DMS79 treated with DMSO at 0.1 percent for 48 hours (cell line): ENCODE measurements at regions not wholly inside any gene's neighbourhood (a gene's known extent, or its start where the extent isn't known, plus 50 kb on each side); places are given as distances from the start of the nearest gene placed in this dataset.
"Not testable (repeated sequence)": the region's sequence is repeated elsewhere in the genome, so short reads cannot be mapped to it uniquely, and the experiment has no call there.

Source experiments
- DNase-seq: peaks from one replicate; lab custom pipeline; 2025; lab: John Stamatoyannopoulos, UW

GRCh38 chr4:154164931-154165839 lies 326.4 kb downstream of the DCHS2 start:
- no peak for DNase-seq

GRCh38 chr4:154160519-154161301 lies 330.9 kb downstream of the DCHS2 start:
- no peak for DNase-seq

- no peak for DNase-seq
Measured at GRCh38 chr4:154158361-154159155, 333.0 kb downstream of the DCHS2 start.

GRCh38 chr4:154152546-154152945 lies 339.1 kb downstream of the DCHS2 start:
- DNase-seq = no peak

GRCh38 chr4:154149236-154149635 lies 342.4 kb downstream of the DCHS2 start:
- not testable (repeated sequence) for DNase-seq

GRCh38 chr4:154143720-154144119 lies 347.9 kb downstream of the DCHS2 start:
- no peak for DNase-seq

- DNase-seq = no peak
Measured at GRCh38 chr4:154142664-154143063, 348.9 kb downstream of the DCHS2 start.

GRCh38 chr4:154140869-154141268 lies 350.7 kb downstream of the DCHS2 start:
- no peak for DNase-seq

GRCh38 chr4:154137320-154137905 lies 348.5 kb upstream of the SFRP2 start:
- DNase-seq = no peak

GRCh38 chr4:154135576-154135975 lies 346.7 kb upstream of the SFRP2 start:
- DNase-seq = no peak

- no peak for DNase-seq
Measured at GRCh38 chr4:154132406-154132805, 343.5 kb upstream of the SFRP2 start.

GRCh38 chr4:154126276-154126675 lies 337.4 kb upstream of the SFRP2 start:
- no peak for DNase-seq

GRCh38 chr4:154125340-154125739 lies 336.5 kb upstream of the SFRP2 start:
- DNase-seq = no peak

- DNase-seq = no peak
Measured at GRCh38 chr4:154124539-154125255, 335.8 kb upstream of the SFRP2 start.

GRCh38 chr4:154123897-154124296 lies 335.0 kb upstream of the SFRP2 start:
- DNase-seq = no peak

- DNase-seq = no peak
Measured at GRCh38 chr4:154120690-154121345, 331.9 kb upstream of the SFRP2 start.

- DNase-seq = no peak
Measured at GRCh38 chr4:154120006-154120676, 331.3 kb upstream of the SFRP2 start.

- DNase-seq = no peak
Measured at GRCh38 chr4:154119317-154119716, 330.4 kb upstream of the SFRP2 start.

- DNase-seq = not testable (repeated sequence)
Measured at GRCh38 chr4:154117726-154118125, 328.8 kb upstream of the SFRP2 start.

- DNase-seq = no peak
Measured at GRCh38 chr4:154107337-154107736, 318.5 kb upstream of the SFRP2 start.
